Muscle layer of duodenum (tissue), 2 donors: ENCODE measurements at regions not wholly inside any gene's neighbourhood (a gene's known extent, or its start where the extent isn't known, plus 50 kb on each side); places are given as distances from the start of the nearest gene placed in this dataset.
"Not testable (repeated sequence)": the region's sequence is repeated elsewhere in the genome, so short reads cannot be mapped to it uniquely, and the experiment has no call there.

Experiments
- H3K27ac ChIP-seq: one replicate; pipeline ENCODE4 v1.7.0; 2013; ENCODE audit warnings: mild to moderate bottlenecking, low read length
- H3K27me3 ChIP-seq: one replicate; pipeline ENCODE4 v1.7.0; 2013; ENCODE audit warnings: low read depth, mild to moderate bottlenecking, control low read depth, low read length
- H3K36me3 ChIP-seq, 2 donors: one replicate each; pipeline ENCODE4 v1.7.0; 2013; ENCODE audit warnings: low read length in 2 of 2, control low read depth in 1 of 2, mild to moderate bottlenecking in 1 of 2; ENCODE audit not compliant: insufficient read depth in 2 of 2, control insufficient read depth in 1 of 2
- H3K4me1 ChIP-seq, 2 donors: one replicate each; pipeline ENCODE4 v1.7.0; 2013; ENCODE audit warnings: low read length in 2 of 2, mild to moderate bottlenecking in 2 of 2, control low read depth in 1 of 2, moderate library complexity in 1 of 2; ENCODE audit not compliant: insufficient read depth in 2 of 2, control insufficient read depth in 1 of 2
- H3K4me3 ChIP-seq, 2 donors: one replicate each; pipeline ENCODE4 v1.7.0; 2013; ENCODE audit warnings: low read length in 2 of 2, low read depth in 1 of 2, mild to moderate bottlenecking in 1 of 2
- H3K9me3 ChIP-seq, 2 donors: one replicate each; pipeline ENCODE4 v1.7.0; 2013; ENCODE audit warnings: low read length in 2 of 2, control low read depth in 1 of 2, mild to moderate bottlenecking in 1 of 2; ENCODE audit not compliant: control insufficient read depth in 1 of 2
- donor health status: healthy.

DNA sequence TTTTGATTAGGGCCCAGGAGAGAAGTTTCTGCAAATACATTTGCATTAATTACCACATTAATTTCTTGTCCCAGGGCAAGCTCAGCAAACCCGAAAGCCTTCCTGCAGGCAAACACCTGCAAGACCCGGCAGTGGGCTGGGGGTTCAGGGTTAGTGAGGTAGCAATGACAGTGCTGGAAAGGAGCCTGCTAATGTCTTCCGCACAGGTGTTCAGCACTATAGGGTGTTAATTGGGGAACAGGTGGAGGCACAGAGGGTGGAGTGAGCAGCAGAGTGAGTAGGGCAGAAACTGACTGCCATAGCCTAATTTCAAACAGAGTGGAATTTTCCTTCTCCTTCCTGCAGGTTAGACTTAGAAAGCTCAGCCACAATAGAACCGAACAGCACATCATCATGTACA, 50.9 kb upstream of the UBASH3B start:
- H3K4me3 ChIP-seq, result no peak overlapping the region

DNA sequence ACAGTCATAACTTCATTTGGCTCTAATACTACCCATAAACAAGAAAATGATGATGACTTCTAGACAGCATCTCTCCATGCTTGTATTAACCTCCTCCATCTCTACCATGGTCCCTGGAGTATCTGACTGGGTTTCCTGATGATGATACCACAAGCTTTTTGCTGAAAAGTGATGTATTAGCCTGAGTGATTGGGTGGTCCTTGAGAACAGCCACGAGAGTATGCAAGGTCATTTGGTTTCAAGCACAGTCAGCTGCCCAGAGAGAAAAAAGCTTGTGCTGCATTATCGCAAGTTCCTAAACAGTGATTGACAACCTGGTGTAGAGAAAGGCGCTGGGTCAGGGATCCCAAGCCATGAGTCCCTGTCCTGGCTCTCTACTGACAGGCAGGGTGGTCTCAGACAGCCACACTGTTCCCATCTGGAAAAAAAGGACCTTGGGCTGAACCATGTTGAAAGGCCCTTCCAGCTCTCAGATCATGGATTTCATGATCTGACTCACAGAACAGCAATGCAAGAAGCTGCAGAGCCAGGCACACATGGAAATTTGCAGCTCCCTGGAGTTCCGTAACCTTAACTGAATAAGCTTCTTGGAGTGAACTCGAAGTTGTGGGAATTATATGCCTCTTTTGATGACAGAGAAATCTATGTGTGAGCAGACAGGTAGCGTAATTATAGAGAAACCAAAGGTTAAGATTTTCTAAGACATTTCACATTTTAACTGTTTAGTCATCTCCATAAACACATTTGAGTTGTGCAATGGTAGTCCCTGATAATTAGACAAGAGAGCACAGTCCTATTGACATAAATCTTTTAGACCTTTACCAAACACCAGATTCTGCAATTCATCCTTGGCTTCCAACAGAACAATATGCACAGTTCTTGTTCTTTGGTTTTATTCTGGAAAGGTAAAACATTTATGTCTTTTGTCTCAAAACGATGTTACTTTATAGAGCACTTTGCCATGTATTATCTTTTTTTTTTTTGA, 54.1 kb upstream of the UBASH3B start:
- H3K4me3 ChIP-seq, result no peak overlapping the region
- no peaks in the 10 kb centered on the region for H3K27me3 ChIP-seq
- no peaks in the 10 kb centered on the region for H3K4me1 ChIP-seq
- H3K36me3 ChIP-seq, result no peaks in the 10 kb centered on the region
- H3K9me3 ChIP-seq, result no peaks in the 10 kb centered on the region
- no peak overlapping the region for H3K27ac ChIP-seq

More for the DNA sequence above, 50.9 kb upstream of the UBASH3B start:
- Histone ChIP-seq H3K36me3 (no peaks in the 10 kb centered on the region), H3K27me3 (no peaks in the 10 kb centered on the region), H3K4me1 (no peaks in the 10 kb centered on the region), H3K27ac (no peak overlapping the region), H3K9me3 (no peaks in the 10 kb centered on the region)

DNA sequence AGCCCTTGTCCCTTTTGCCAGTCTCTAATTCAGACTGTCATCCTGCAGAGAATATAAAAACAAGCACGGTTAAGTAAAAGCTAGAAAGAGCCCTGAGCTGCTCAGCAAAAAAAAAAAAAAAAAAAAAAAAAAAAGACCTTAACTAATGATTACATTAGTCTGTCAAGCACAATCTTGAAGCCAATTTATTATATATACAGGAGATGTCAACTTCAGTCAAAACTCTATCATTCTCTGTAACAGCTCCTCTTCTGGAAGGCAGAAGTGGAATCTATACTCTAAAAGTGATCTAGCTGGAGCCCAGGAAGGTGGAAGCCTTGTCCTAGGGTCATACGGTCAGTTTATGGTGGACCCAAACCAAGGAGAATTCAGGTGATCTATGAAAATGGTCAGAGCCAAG, 55.2 kb upstream of the UBASH3B start:
- H3K27ac ChIP-seq, result no peak overlapping the region
- no peaks in the 10 kb centered on the region for H3K9me3 ChIP-seq
- H3K4me1 ChIP-seq, result no peaks in the 10 kb centered on the region
- no peaks in the 10 kb centered on the region for H3K27me3 ChIP-seq
- no peak overlapping the region for H3K4me3 ChIP-seq
- H3K36me3 ChIP-seq, result no peaks in the 10 kb centered on the region

- Histone ChIP-seq H3K9me3 (no peaks in the 10 kb centered on the region), H3K27me3 (no peaks in the 10 kb centered on the region), H3K4me1 (no peaks in the 10 kb centered on the region), H3K36me3 (no peaks in the 10 kb centered on the region), H3K4me3 (no peak overlapping the region), H3K27ac (no peak overlapping the region)
Measured at GRCh38 chr11:122599434-122599833, 56.1 kb upstream of the UBASH3B start.

GRCh38 chr11:122598971-122599370, 56.6 kb upstream of the UBASH3B start:
- Histone ChIP-seq H3K27ac (no peak overlapping the region), H3K4me1 (no peaks in the 10 kb centered on the region), H3K27me3 (no peaks in the 10 kb centered on the region), H3K36me3 (no peaks in the 10 kb centered on the region), H3K4me3 (no peak overlapping the region), H3K9me3 (no peaks in the 10 kb centered on the region)

DNA sequence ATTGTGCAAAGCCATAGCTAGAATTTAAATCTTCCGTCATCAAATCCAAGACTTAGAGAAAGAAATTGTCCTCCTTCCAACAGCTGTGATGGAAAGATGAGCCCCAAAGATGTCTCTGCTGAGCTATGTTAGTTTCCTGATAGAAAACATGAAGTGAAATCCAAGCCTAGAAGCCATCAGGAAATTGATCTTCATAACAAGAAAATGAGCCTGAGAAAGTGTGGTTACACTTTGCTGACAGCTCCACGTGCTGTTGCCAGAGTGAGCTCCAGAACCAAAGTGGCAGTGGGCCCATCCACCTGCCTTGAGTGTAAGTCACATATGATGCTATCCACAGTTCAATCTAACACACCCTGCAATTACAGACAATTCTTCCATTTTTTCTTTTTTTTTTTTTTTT, 58.0 kb upstream of the UBASH3B start:
- Histone ChIP-seq H3K9me3 (no peaks in the 10 kb centered on the region), H3K27me3 (no peaks in the 10 kb centered on the region), H3K36me3 (no peaks in the 10 kb centered on the region), H3K4me3 (no peak overlapping the region), H3K4me1 (no peaks in the 10 kb centered on the region), H3K27ac (no peak overlapping the region)

- Histone ChIP-seq H3K4me3 (no peak overlapping the region), H3K4me1 (no peaks in the 10 kb centered on the region), H3K9me3 (no peaks in the 10 kb centered on the region), H3K27me3 (no peaks in the 10 kb centered on the region), H3K36me3 (no peaks in the 10 kb centered on the region), H3K27ac (no peak overlapping the region)
Measured at GRCh38 chr11:122594986-122595645, 60.4 kb upstream of the UBASH3B start.

- no peaks in the 10 kb centered on the region for H3K9me3 ChIP-seq
- H3K27me3 ChIP-seq, result no peaks in the 10 kb centered on the region
- no peak overlapping the region for H3K27ac ChIP-seq
- no peaks in the 10 kb centered on the region for H3K4me1 ChIP-seq
- no peak overlapping the region for H3K4me3 ChIP-seq
- no peaks in the 10 kb centered on the region for H3K36me3 ChIP-seq
Measured at GRCh38 chr11:122593473-122594420, 61.8 kb upstream of the UBASH3B start.

- Histone ChIP-seq H3K27ac (no peak overlapping the region), H3K9me3 (no peaks in the 10 kb centered on the region), H3K36me3 (no peaks in the 10 kb centered on the region), H3K4me3 (no peak overlapping the region), H3K27me3 (no peaks in the 10 kb centered on the region), H3K4me1 (no peaks in the 10 kb centered on the region)
Measured at GRCh38 chr11:122592641-122593040, 62.9 kb upstream of the UBASH3B start.

- H3K27ac ChIP-seq, result no peak overlapping the region
- H3K36me3 ChIP-seq, result no peaks in the 10 kb centered on the region
- no peaks in the 10 kb centered on the region for H3K4me1 ChIP-seq
- no peaks in the 10 kb centered on the region for H3K9me3 ChIP-seq
- no peaks in the 10 kb centered on the region for H3K27me3 ChIP-seq
- H3K4me3 ChIP-seq, result no peak overlapping the region
Measured at GRCh38 chr11:122584670-122585069, 70.9 kb upstream of the UBASH3B start.

- not testable (repeated sequence) for H3K27ac ChIP-seq, H3K9me3 ChIP-seq, H3K36me3 ChIP-seq, H3K27me3 ChIP-seq, H3K4me1 ChIP-seq, H3K4me3 ChIP-seq
Measured at GRCh38 chr11:122580071-122580470, 75.5 kb upstream of the UBASH3B start.
